OCI-LY3 (cell line): ENCODE measurements at regions not wholly inside any gene's neighbourhood (a gene's known extent, or its start where the extent isn't known, plus 50 kb on each side); places are given as distances from the start of the nearest gene placed in this dataset.

Source experiments
- H2AFZ ChIP-seq: fragments of 200-600, 300-600 bp; shearing (Covaris generic); 2 replicates; pipeline ENCODE4 v1.6.0; 2014; ENCODE audit warnings: antibody characterized with exemption, low read depth, low read length
- H3K27ac ChIP-seq: fragments of 200-600, 300-600 bp; sonication (generic); 2 replicates; pipeline ENCODE4 v1.5.1; 2014; ENCODE audit warnings: mild to moderate bottlenecking, low read length, moderate library complexity, mixed read lengths
- H3K27me3 ChIP-seq: fragments of 200-600, 300-600 bp; sonication (generic); 2 replicates; pipeline ENCODE4 v1.6.1; 2014; ENCODE audit warnings: low read depth, low read length, mixed read lengths
- H3K36me3 ChIP-seq: fragments of 200-600, 300-600 bp; sonication (generic); replicated peaks from 2 replicates; pipeline ENCODE3; 2014; ENCODE audit warnings: low read depth, low read length, mixed read lengths
- H3K4me1 ChIP-seq: fragments of 300-600, 200-600 bp; sonication (generic); 2 replicates; pipeline ENCODE4 v1.6.1; 2014; ENCODE audit warnings: low read length, mixed read lengths
- H3K4me2 ChIP-seq: fragments of 200-600, 300-600 bp; sonication (generic); 2 replicates; pipeline ENCODE4 v1.6.1; 2014; ENCODE audit warnings: low read length, mixed read lengths
- H3K4me3 ChIP-seq: fragments of 300-600, 200-600 bp; sonication (generic); 2 replicates; pipeline ENCODE4 v1.5.1; 2014; ENCODE audit warnings: antibody characterized with exemption, mild to moderate bottlenecking, low read length, moderate library complexity
- H3K79me2 ChIP-seq: fragments of 300-600, 200-600 bp; shearing (Covaris generic); 2 replicates; pipeline ENCODE4 v1.6.1; 2014; ENCODE audit warnings: mild to moderate bottlenecking, low read length, mixed read lengths
- H3K9ac ChIP-seq: fragments of 300-600, 200-600 bp; shearing (Covaris generic); 2 replicates; pipeline ENCODE4 v1.6.0; 2014; ENCODE audit warnings: mild to moderate bottlenecking, low read length, moderate library complexity
- H3K9me3 ChIP-seq: fragments of 200-600, 300-600 bp; shearing (Covaris generic); 2 replicates; pipeline ENCODE4 v1.6.1; 2014; ENCODE audit warnings: low read length, mixed read lengths; ENCODE audit not compliant: insufficient read depth
- H4K20me1 ChIP-seq: fragments of 200-600, 300-600 bp; sonication (generic); 2 replicates; pipeline ENCODE4 v1.6.1; 2016; ENCODE audit warnings: low read length, mixed read lengths; ENCODE audit not compliant: insufficient read depth
- CTCF ChIP-seq: fragments of 200-600, 300-600 bp; sonication (generic); IDR thresholded peaks from 2 replicates; pipeline ENCODE4 v1.5.1; 2014; ENCODE audit warnings: antibody characterized with exemption, low read length, low read depth
- EZH2phosphoT487 ChIP-seq: fragments of 200-600 bp; shearing (Covaris generic); IDR thresholded peaks from 2 replicates; pipeline ENCODE4 v1.6.1; 2018; ENCODE audit warnings: antibody characterized with exemption, mixed run types, low read depth

DNA sequence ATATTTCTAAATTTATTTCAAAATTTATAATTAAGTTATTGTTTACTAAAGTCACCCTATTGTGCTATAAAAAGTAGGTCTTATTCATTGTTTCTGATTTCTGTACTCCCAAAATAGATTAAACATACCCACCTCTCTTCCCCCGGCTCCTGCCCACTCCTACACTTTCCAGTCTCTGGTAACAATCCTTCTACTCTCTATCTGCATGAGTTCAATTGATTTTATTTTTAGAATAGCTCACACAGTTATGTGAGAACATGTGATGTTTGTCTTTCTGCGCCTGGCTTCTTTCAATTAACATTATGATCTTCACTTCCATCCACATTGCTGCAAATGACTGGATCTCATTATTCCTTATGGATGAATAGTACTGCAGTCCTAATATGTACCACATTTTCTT lies 269.3 kb downstream of the ACTRT1 start:
- H3K27me3 ChIP-seq = no peaks in the 10 kb centered on the region
- no peak overlapping the region for H3K9ac ChIP-seq
- H2AFZ ChIP-seq = no peak overlapping the region
- H3K4me3 ChIP-seq = no peak overlapping the region
- H4K20me1 ChIP-seq = no peaks in the 10 kb centered on the region
- H3K36me3 ChIP-seq = no peaks in the 10 kb centered on the region
- H3K4me2 ChIP-seq = no peak overlapping the region
- TF ChIP-seq CTCF (no peak), EZH2phosphoT487 (no peak)
- no peaks in the 10 kb centered on the region for H3K9me3 ChIP-seq
- H3K79me2 ChIP-seq = no peaks in the 10 kb centered on the region
- H3K4me1 ChIP-seq = no peaks in the 10 kb centered on the region
- H3K27ac ChIP-seq = no peak overlapping the region

GRCh38 chrX:127764674-127765073 lies 287.5 kb downstream of the ACTRT1 start:
- Histone ChIP-seq H3K9me3 (no peaks in the 10 kb centered on the region), H3K9ac (no peak overlapping the region), H3K79me2 (no peaks in the 10 kb centered on the region), H2AFZ (no peak overlapping the region), H4K20me1 (no peaks in the 10 kb centered on the region), H3K4me1 (no peaks in the 10 kb centered on the region), H3K27ac (no peak overlapping the region), H3K4me3 (no peak overlapping the region), H3K36me3 (no peaks in the 10 kb centered on the region), H3K27me3 (no peaks in the 10 kb centered on the region), H3K4me2 (no peak overlapping the region)
- TF ChIP-seq EZH2phosphoT487 (no peak), CTCF (no peak)

- H3K27ac ChIP-seq = no peak overlapping the region
- no peaks in the 10 kb centered on the region for H3K36me3 ChIP-seq
- no peak for TF ChIP-seq CTCF
- TF ChIP-seq EZH2phosphoT487 = no peak
- no peaks in the 10 kb centered on the region for H3K27me3 ChIP-seq
- no peaks in the 10 kb centered on the region for H4K20me1 ChIP-seq
- H3K4me1 ChIP-seq = no peaks in the 10 kb centered on the region
- H3K9ac ChIP-seq = no peak overlapping the region
- no peaks in the 10 kb centered on the region for H3K9me3 ChIP-seq
- H3K4me3 ChIP-seq = no peak overlapping the region
- no peak overlapping the region for H2AFZ ChIP-seq
- H3K79me2 ChIP-seq = no peaks in the 10 kb centered on the region
- no peak overlapping the region for H3K4me2 ChIP-seq
These were observed 289.5 kb downstream of the ACTRT1 start for GRCh38 chrX:127762663-127763062.

GRCh38 chrX:127732709-127733108 lies 319.5 kb downstream of the ACTRT1 start:
- no peaks in the 10 kb centered on the region for H4K20me1 ChIP-seq
- TF ChIP-seq CTCF (no peak), EZH2phosphoT487 (no peak)
- H3K27me3 ChIP-seq = no peaks in the 10 kb centered on the region
- H2AFZ ChIP-seq = no peak overlapping the region
- H3K4me3 ChIP-seq = no peak overlapping the region
- no peaks in the 10 kb centered on the region for H3K9me3 ChIP-seq
- no peaks in the 10 kb centered on the region for H3K79me2 ChIP-seq
- H3K9ac ChIP-seq = no peak overlapping the region
- H3K4me1 ChIP-seq = no peaks in the 10 kb centered on the region
- H3K4me2 ChIP-seq = no peak overlapping the region
- no peak overlapping the region for H3K27ac ChIP-seq
- H3K36me3 ChIP-seq = no peaks in the 10 kb centered on the region
